A673 (cell line): ENCODE measurements at regions not wholly inside any gene's neighbourhood (a gene's known extent, or its start where the extent isn't known, plus 50 kb on each side); places are given as distances from the start of the nearest gene placed in this dataset.

ENCODE experiments used
- BruUV-seq: library from RNA; stranded (reverse); fragments of 400-500 nt; replicated peaks from 2 replicates; lab custom pipeline; 2021; lab: Mats Ljungman, UMichigan
- CTCF ChIA-PET: fragments of 300-600 bp; sonication (Branson Sonifier 250); formaldehyde crosslinking; loops from one replicate; lab custom pipeline; 2022; ENCODE audit warnings: antibody characterized with exemption; lab: Charles Lee
- POLR2A ChIA-PET: fragments of 300-600 bp; sonication (Branson Sonifier 250); formaldehyde crosslinking; loops from one replicate; lab custom pipeline; 2022; ENCODE audit warnings: antibody characterized with exemption; ENCODE audit not compliant: low non-redundant PET; lab: Charles Lee
- DNase-seq: peaks from one replicate; pipeline ENCODE4 v3.0.0-alpha.2; 2015; ENCODE audit warnings: low spot score
- H3K27ac ChIP-seq: fragments of 200-600 bp; sonication (generic); 2 replicates; pipeline ENCODE4 v1.5.1; 2016; ENCODE audit warnings: mixed run types, low read depth, mild to moderate bottlenecking, mixed read lengths, antibody characterized with exemption, low read length; ENCODE audit not compliant: poor library complexity, severe bottlenecking
- H3K27me3 ChIP-seq: fragments of 200-600 bp; sonication (generic); replicated peaks from 2 replicates; pipeline ENCODE4 v1.6.1; 2017; ENCODE audit warnings: mixed run types, low read depth, mild to moderate bottlenecking, mixed read lengths, antibody characterized with exemption, low read length; ENCODE audit not compliant: insufficient read depth, poor library complexity
- H3K36me3 ChIP-seq: fragments of 200-600 bp; sonication (generic); 2 replicates; pipeline ENCODE4 v1.6.1; 2016; ENCODE audit warnings: mixed run types, mild to moderate bottlenecking, mixed read lengths, antibody characterized with exemption, low read length; ENCODE audit not compliant: insufficient read depth, poor library complexity, severe bottlenecking
- H3K4me1 ChIP-seq: fragments of 200-600 bp; sonication (generic); 2 replicates; pipeline ENCODE4 v1.6.1; 2017; ENCODE audit warnings: mixed run types, mild to moderate bottlenecking, mixed read lengths, antibody characterized with exemption, low read length; ENCODE audit not compliant: insufficient read depth, poor library complexity, severe bottlenecking
- H3K4me3 ChIP-seq: fragments of 200-600 bp; sonication (generic); 2 replicates; pipeline ENCODE4 v1.5.1; 2016; ENCODE audit warnings: low read depth, mixed run types, mild to moderate bottlenecking, mixed read lengths, low read length; ENCODE audit not compliant: poor library complexity, severe bottlenecking
- H3K9me3 ChIP-seq: fragments of 200-600 bp; sonication (generic); 2 replicates; pipeline ENCODE4 v1.6.1; 2016; ENCODE audit warnings: mixed run types, low read depth, mild to moderate bottlenecking, mixed read lengths, antibody characterized with exemption, low read length; ENCODE audit not compliant: poor library complexity, severe bottlenecking
- CTCF ChIP-seq: fragments of 300-800, 200-600 bp; sonication (generic); conservative IDR thresholded peaks from 2 replicates; pipeline ENCODE4 v1.5.1; 2017; ENCODE audit warnings: low read depth, mild to moderate bottlenecking, antibody characterized with exemption, low read length, moderate library complexity, mixed read lengths
- EZH2 ChIP-seq: fragments of 200-600 bp; sonication (generic); IDR thresholded peaks from 2 replicates; pipeline ENCODE4 v1.6.1; 2017; ENCODE audit warnings: borderline replicate concordance, low read depth, mild to moderate bottlenecking, mixed read lengths, antibody characterized with exemption, low read length; ENCODE audit not compliant: poor library complexity, severe bottlenecking
- intact Hi-C: fragments of 100-400 bp; cut with micrococcal nuclease; formaldehyde crosslinking; loops from one replicate; pipeline ENCODE4 v1.10.0; 2022; ENCODE audit not compliant: unreplicated experiment

GRCh38 chr6:113434641-113435040, 422.5 kb upstream of the MARCKS start:
- Histone ChIP-seq H3K4me3 (no peak overlapping the region), H3K36me3 (no peaks in the 10 kb centered on the region), H3K27me3 (no peaks in the 10 kb centered on the region), H3K27ac (no peak overlapping the region), H3K4me1 (no peaks in the 10 kb centered on the region), H3K9me3 (no peaks in the 10 kb centered on the region)
- ChIA-PET CTCF (no interaction called here), POLR2A (no interaction called here)
- DNase-seq = no peak
- intact Hi-C loops = no loop called here
- BruUV-seq = no TSS peak
- TF ChIP-seq CTCF = no peak
- TF ChIP-seq EZH2 = no peak

GRCh38 chr6:113437566-113437965, 419.6 kb upstream of the MARCKS start:
- no TSS peak for BruUV-seq
- CTCF ChIA-PET = no interaction called here
- intact Hi-C loops = no loop called here
- Histone ChIP-seq H3K4me1 (no peaks in the 10 kb centered on the region), H3K27ac (no peak overlapping the region), H3K27me3 (no peaks in the 10 kb centered on the region), H3K9me3 (no peaks in the 10 kb centered on the region), H3K36me3 (no peaks in the 10 kb centered on the region), H3K4me3 (no peak overlapping the region)
- TF ChIP-seq CTCF = no peak
- TF ChIP-seq EZH2 = no peak
- no peak for DNase-seq
- POLR2A ChIA-PET = no interaction called here

- Histone ChIP-seq H3K27me3 (no peaks in the 10 kb centered on the region), H3K4me3 (no peak overlapping the region), H3K9me3 (no peaks in the 10 kb centered on the region), H3K27ac (no peak overlapping the region), H3K36me3 (no peaks in the 10 kb centered on the region), H3K4me1 (no peaks in the 10 kb centered on the region)
- DNase-seq = no peak
- intact Hi-C loops = no loop called here
- CTCF ChIA-PET = no interaction called here
- POLR2A ChIA-PET = no interaction called here
- no peak for TF ChIP-seq CTCF
- no peak for TF ChIP-seq EZH2
- BruUV-seq = no TSS peak
These were observed 417.3 kb upstream of the MARCKS start for GRCh38 chr6:113439866-113440265.
